ENCODE measurements at regions not wholly inside any gene's neighbourhood (a gene's known extent, or its start where the extent isn't known, plus 50 kb on each side); places are given as distances from the start of the nearest gene placed in this dataset.

DNA sequence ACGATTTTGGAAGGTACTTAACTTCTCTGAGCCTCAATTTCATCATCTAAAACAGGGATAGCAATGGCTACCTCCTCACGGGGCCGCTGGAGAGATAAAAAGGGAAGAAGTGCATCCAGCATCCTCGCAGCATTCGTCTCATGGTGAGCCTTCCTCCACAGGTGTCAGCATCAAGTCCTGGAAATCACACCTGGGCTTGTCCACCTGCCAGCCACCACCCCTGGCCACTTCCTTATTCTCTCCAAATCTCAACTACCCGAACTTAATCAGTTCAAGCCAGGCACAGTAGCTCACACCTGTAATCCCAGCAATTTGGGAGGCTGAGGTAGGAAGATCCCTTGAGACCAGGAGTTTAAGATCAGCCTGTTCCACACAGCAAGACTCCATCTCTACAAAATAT lies 234.5 kb downstream of the LY86 start:
- DNase-seq (ENCODE audit: low spot score) (no peak), ATAC-seq (no peak)
- Histone ChIP-seq H3K79me2 (replicated peaks; ENCODE audit: insufficient read depth) (no peaks in the 10 kb centered on the region), H3F3A (replicated peaks; ENCODE audit: low read depth) (no peaks in the 10 kb centered on the region), H3K4me2 (no peak overlapping the region), H3K4me1 (ENCODE audit: insufficient read depth) (peaks cover 5% of the 10 kb centered on the region; the same call in 1 of the 2 replicates), H3K9me2 (ENCODE audit: insufficient read depth) (peaks cover 6% of the 10 kb centered on the region), H2AFZ (no peak overlapping the region), H3K27ac (ENCODE audit: low read depth) (no peak overlapping the region), H3K4me3 (no peak overlapping the region), H3K36me3 (ENCODE audit: insufficient read depth) (no peaks in the 10 kb centered on the region), H4K20me1 (replicated peaks; ENCODE audit: insufficient read depth) (no peaks in the 10 kb centered on the region), H3K27me3 (ENCODE audit: insufficient read depth) (no peaks in the 10 kb centered on the region)
- TF ChIP-seq ETS1 (IDR thresholded peaks at IDR 0.05) = no peak
- no peak for TF ChIP-seq NANOG (IDR thresholded peaks at IDR 0.05; ENCODE audit: borderline replicate concordance)
- TF ChIP-seq, protein P1, sequence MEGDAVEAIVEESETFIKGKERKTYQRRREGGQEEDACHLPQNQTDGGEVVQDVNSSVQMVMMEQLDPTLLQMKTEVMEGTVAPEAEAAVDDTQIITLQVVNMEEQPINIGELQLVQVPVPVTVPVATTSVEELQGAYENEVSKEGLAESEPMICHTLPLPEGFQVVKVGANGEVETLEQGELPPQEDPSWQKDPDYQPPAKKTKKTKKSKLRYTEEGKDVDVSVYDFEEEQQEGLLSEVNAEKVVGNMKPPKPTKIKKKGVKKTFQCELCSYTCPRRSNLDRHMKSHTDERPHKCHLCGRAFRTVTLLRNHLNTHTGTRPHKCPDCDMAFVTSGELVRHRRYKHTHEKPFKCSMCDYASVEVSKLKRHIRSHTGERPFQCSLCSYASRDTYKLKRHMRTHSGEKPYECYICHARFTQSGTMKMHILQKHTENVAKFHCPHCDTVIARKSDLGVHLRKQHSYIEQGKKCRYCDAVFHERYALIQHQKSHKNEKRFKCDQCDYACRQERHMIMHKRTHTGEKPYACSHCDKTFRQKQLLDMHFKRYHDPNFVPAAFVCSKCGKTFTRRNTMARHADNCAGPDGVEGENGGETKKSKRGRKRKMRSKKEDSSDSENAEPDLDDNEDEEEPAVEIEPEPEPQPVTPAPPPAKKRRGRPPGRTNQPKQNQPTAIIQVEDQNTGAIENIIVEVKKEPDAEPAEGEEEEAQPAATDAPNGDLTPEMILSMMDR (conservative IDR thresholded peaks at IDR 0.05; ENCODE audit: low read depth in 2 of 2) = no peak
- H3K36me3 Mint-ChIP-seq (ENCODE audit: low read depth) = no peaks in the 10 kb centered on the region
- no peak overlapping the region for H3K27ac Mint-ChIP-seq
- H3K27me3 Mint-ChIP-seq (ENCODE audit: insufficient read depth, low read depth, poor library complexity) = peaks cover 21% of the 10 kb centered on the region
- H3K4me1 Mint-ChIP-seq = peaks cover 30% of the 10 kb centered on the region
- H3K9me3 Mint-ChIP-seq = peaks cover 3% of the 10 kb centered on the region; the same call in 1 of the 3 replicates
- H3K4me3 Mint-ChIP-seq = no peak overlapping the region

DNA sequence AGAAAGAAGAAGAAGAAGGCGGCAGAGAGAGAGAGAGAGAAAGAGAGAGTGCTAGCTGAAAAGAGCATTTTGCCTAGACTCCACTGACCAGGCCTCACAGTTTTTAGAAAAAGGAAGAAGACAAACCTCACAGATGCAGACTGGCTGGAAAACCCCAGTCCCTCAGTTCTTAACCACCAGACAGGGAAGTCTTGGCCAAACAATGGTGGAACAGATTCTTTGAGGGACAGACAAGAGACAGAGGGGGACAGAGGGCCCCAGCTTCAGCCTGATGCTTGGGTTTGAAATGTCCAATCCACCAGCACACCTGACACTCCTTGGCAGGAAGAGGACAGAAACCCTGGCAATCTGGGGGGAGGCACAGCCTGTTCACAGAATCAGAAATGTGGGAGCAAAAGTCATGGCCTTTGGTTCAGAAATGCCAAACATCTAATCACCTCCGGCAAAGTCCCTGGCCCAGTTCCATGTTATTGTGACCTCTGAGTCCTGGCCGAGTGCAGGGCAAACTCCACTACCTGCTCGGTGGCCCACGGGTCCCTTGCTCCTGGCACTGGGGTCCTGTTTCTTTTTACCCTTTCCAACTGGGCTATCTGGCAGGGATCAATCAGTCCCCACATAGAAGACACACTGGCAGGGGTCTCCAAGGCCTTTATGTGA lies 235.2 kb downstream of the LY86 start:
- H3K27me3 Mint-ChIP-seq (ENCODE audit: insufficient read depth, low read depth, poor library complexity) = peaks cover 21% of the 10 kb centered on the region
- H3K79me2 ChIP-seq (replicated peaks; ENCODE audit: insufficient read depth) = no peaks in the 10 kb centered on the region
- H4K20me1 ChIP-seq (replicated peaks; ENCODE audit: insufficient read depth) = no peaks in the 10 kb centered on the region
- no peak overlapping the region for H2AFZ ChIP-seq
- DNase-seq (ENCODE audit: low spot score) (no peak), ATAC-seq (no peak)
- H3K4me1 Mint-ChIP-seq = peaks cover 30% of the 10 kb centered on the region
- H3K4me3 ChIP-seq = no peak overlapping the region
- no peak overlapping the region for H3K4me3 Mint-ChIP-seq
- no peaks in the 10 kb centered on the region for H3K27me3 ChIP-seq (ENCODE audit: insufficient read depth)
- H3K4me1 ChIP-seq (ENCODE audit: insufficient read depth) = peaks cover 5% of the 10 kb centered on the region; the same call in 1 of the 2 replicates
- H3K27ac ChIP-seq (ENCODE audit: low read depth) = no peak overlapping the region
- peaks cover 6% of the 10 kb centered on the region for H3K9me2 ChIP-seq (ENCODE audit: insufficient read depth)
- H3K4me2 ChIP-seq = no peak overlapping the region
- peak overlapping the region; percentile 21; the same call in 1 of the 2 replicates for H3K27ac Mint-ChIP-seq
- H3F3A ChIP-seq (replicated peaks; ENCODE audit: low read depth) = no peaks in the 10 kb centered on the region
- H3K9me3 Mint-ChIP-seq = peaks cover 3% of the 10 kb centered on the region; the same call in 1 of the 3 replicates
- no peaks in the 10 kb centered on the region for H3K36me3 Mint-ChIP-seq (ENCODE audit: low read depth)
- no peaks in the 10 kb centered on the region for H3K36me3 ChIP-seq (ENCODE audit: insufficient read depth)
- TF ChIP-seq JUNB (IDR thresholded peaks at IDR 0.05; ENCODE audit: unreplicated experiment) (no peak), STAT1 (IDR thresholded peaks at IDR 0.05; ENCODE audit: unreplicated experiment) (no peak), EZH2 (IDR thresholded peaks at IDR 0.05; ENCODE audit: low read depth, unreplicated experiment) (no peak), ZNF331 (CRISPR knock-in tag; IDR thresholded peaks at IDR 0.05; ENCODE audit: low read depth) (no peak), EZH2phosphoT487 (IDR thresholded peaks at IDR 0.05; ENCODE audit: unreplicated experiment) (no peak), REST (IDR thresholded peaks at IDR 0.05; ENCODE audit: unreplicated experiment) (no peak), CREB1 (CRISPR knock-in tag; IDR thresholded peaks at IDR 0.05; ENCODE audit: low read depth) (no peak)
- TF ChIP-seq, protein P1 (conservative IDR thresholded peaks at IDR 0.05; ENCODE audit: low read depth in 2 of 2) = no peak
